Trophoblast cell (in vitro differentiated cells and primary cell): ENCODE measurements at regions not wholly inside any gene's neighbourhood (a gene's known extent, or its start where the extent isn't known, plus 50 kb on each side); places are given as distances from the start of the nearest gene placed in this dataset.

Experiments used
- DNase-seq, 2 donors: peaks; one replicate each; pipeline ENCODE4 v3.0.0-alpha.2; 2016
- H2AFZ ChIP-seq: 2 replicates; pipeline ENCODE4 v1.6.1; 2013; ENCODE audit warnings: low read length, moderate library complexity, mild to moderate bottlenecking; ENCODE audit not compliant: insufficient read depth, poor library complexity
- H2AK5ac ChIP-seq: 2 replicates; pipeline ENCODE4 v1.6.1; 2013; ENCODE audit warnings: mild to moderate bottlenecking, low read length
- H2BK120ac ChIP-seq: 2 replicates; pipeline ENCODE4 v1.6.1; 2013; ENCODE audit warnings: low read length, mild to moderate bottlenecking, moderate library complexity; ENCODE audit not compliant: insufficient read depth, poor library complexity
- H2BK12ac ChIP-seq: 2 replicates; pipeline ENCODE4 v1.6.1; 2013; ENCODE audit warnings: mild to moderate bottlenecking, low read length, moderate library complexity
- H2BK5ac ChIP-seq: 2 replicates; pipeline ENCODE4 v1.6.1; 2013; ENCODE audit warnings: low read length, low read depth, moderate library complexity, mild to moderate bottlenecking; ENCODE audit not compliant: poor library complexity
- H3K14ac ChIP-seq: 2 replicates; pipeline ENCODE4 v1.6.1; 2013; ENCODE audit warnings: mild to moderate bottlenecking, low read length
- H3K18ac ChIP-seq: 2 replicates; pipeline ENCODE4 v1.6.1; 2013; ENCODE audit warnings: mild to moderate bottlenecking, low read length
- H3K23ac ChIP-seq: 2 replicates; pipeline ENCODE4 v1.6.1; 2013; ENCODE audit warnings: low read length
- H3K27ac ChIP-seq: 2 replicates; pipeline ENCODE4 v1.5.1; 2013; ENCODE audit warnings: low read depth, mild to moderate bottlenecking, inconsistent platforms, low read length, moderate library complexity
- H3K27me3 ChIP-seq: 2 replicates; pipeline ENCODE4 v1.6.1; 2013; ENCODE audit warnings: inconsistent platforms, mild to moderate bottlenecking, low read length, moderate library complexity; ENCODE audit not compliant: insufficient read depth
- H3K36me3 ChIP-seq, 2 experiments: 1 replicate in 1 of 2; 2 replicates in 1 of 2; pipeline ENCODE4 v1.6.1; 2013; ENCODE audit warnings: low read length in 2 of 2, mild to moderate bottlenecking in 2 of 2, moderate library complexity in 1 of 2; ENCODE audit not compliant: insufficient read depth in 2 of 2, control insufficient read depth in 1 of 2
- H3K4ac ChIP-seq: 2 replicates; pipeline ENCODE4 v1.6.1; 2013; ENCODE audit warnings: low read depth, mild to moderate bottlenecking, low read length, moderate library complexity
- H3K4me1 ChIP-seq, 2 experiments: 1 replicate in 1 of 2; 2 replicates in 1 of 2; pipeline ENCODE4 v1.6.1; 2013; ENCODE audit warnings: low read length in 2 of 2, mild to moderate bottlenecking in 2 of 2, moderate library complexity in 1 of 2; ENCODE audit not compliant: insufficient read depth in 2 of 2, control insufficient read depth in 1 of 2
- H3K4me2 ChIP-seq: 2 replicates; pipeline ENCODE4 v1.6.1; 2013; ENCODE audit warnings: inconsistent platforms, mild to moderate bottlenecking, low read length, moderate library complexity
- H3K4me3 ChIP-seq: 2 replicates; pipeline ENCODE4 v1.5.1; 2013; ENCODE audit warnings: mild to moderate bottlenecking, low read depth, low read length, inconsistent platforms
- H3K79me1 ChIP-seq: one replicate; pipeline ENCODE4 v1.6.1; 2013; ENCODE audit warnings: low read length
- H3K79me2 ChIP-seq: 2 replicates; pipeline ENCODE4 v1.6.1; 2013; ENCODE audit warnings: low read length, mild to moderate bottlenecking; ENCODE audit not compliant: control insufficient read depth, insufficient read depth, poor library complexity
- H3K9ac ChIP-seq: 2 replicates; pipeline ENCODE4 v1.6.1; 2013; ENCODE audit warnings: mild to moderate bottlenecking, low read length
- H3K9me3 ChIP-seq: 2 replicates; pipeline ENCODE4 v1.6.1; 2013; ENCODE audit warnings: low read depth, mild to moderate bottlenecking, control low read depth, inconsistent platforms, low read length; ENCODE audit not compliant: insufficient read depth
- H4K12ac ChIP-seq: 2 replicates; pipeline ENCODE4 v1.6.1; 2013; ENCODE audit warnings: low read depth, mild to moderate bottlenecking, low read length, moderate library complexity
- H4K8ac ChIP-seq: 2 replicates; pipeline ENCODE4 v1.6.1; 2013; ENCODE audit warnings: low read depth, mild to moderate bottlenecking, low read length, moderate library complexity
- H4K91ac ChIP-seq: one replicate; pipeline ENCODE4 v1.6.1; 2013; ENCODE audit warnings: low read depth, mild to moderate bottlenecking, low read length, moderate library complexity
- WGBS: extraction: QIAGEN DNeasy Blood & Tissue Kit; methylation state at CpG from one replicate; pipeline ENCODE4 v1.1.7; 2013; ENCODE audit warnings: missing lambda C conversion rate; ENCODE audit not compliant: insufficient read length, insufficient coverage; ENCODE audit errors: extremely low coverage; 5-methylcytosine and 5-hydroxymethylcytosine counted together

- DNase-seq: no peak
- H2AK5ac ChIP-seq: no peak overlapping the region
- H4K8ac ChIP-seq: no peak overlapping the region
- no peak overlapping the region for H4K91ac ChIP-seq
- H3K4ac ChIP-seq: no peak overlapping the region
- no peaks in the 10 kb centered on the region for H3K9me3 ChIP-seq
- H3K36me3 ChIP-seq: no peaks in the 10 kb centered on the region
- H2BK120ac ChIP-seq: no peak overlapping the region
- H4K12ac ChIP-seq: no peak overlapping the region
- no peak overlapping the region for H3K9ac ChIP-seq
- H3K79me2 ChIP-seq: no peaks in the 10 kb centered on the region
- H3K27ac ChIP-seq: no peak overlapping the region
- no peaks in the 10 kb centered on the region for H3K27me3 ChIP-seq
- H3K23ac ChIP-seq: no peak overlapping the region
- no CpG with 5 or more reads among the region's 2 CpGs for WGBS
- no peak overlapping the region for H3K14ac ChIP-seq
- H3K4me3 ChIP-seq: no peak overlapping the region
- H3K4me1 ChIP-seq: peaks cover 5 to 6% of the 10 kb centered on the region in 2 experiments
- no peak overlapping the region for H2BK12ac ChIP-seq
- H2AFZ ChIP-seq: no peak overlapping the region
- no peak overlapping the region for H3K18ac ChIP-seq
- no peak overlapping the region for H3K4me2 ChIP-seq
- no peak overlapping the region for H2BK5ac ChIP-seq
- H3K79me1 ChIP-seq: peaks cover 3% of the 10 kb centered on the region
Measured at GRCh38 chr2:64219149-64219548, 74.9 kb upstream of the PELI1 start.

- no CpG with 5 or more reads among the region's 1 CpG for WGBS
- H3K27me3 ChIP-seq: no peaks in the 10 kb centered on the region
Measured at GRCh38 chr2:64220265-64220664, 76.0 kb upstream of the PELI1 start.

GRCh38 chr2:64220894-64221617 is 76.8 kb upstream of the PELI1 start:
- peak in 1 of 2 donors; percentile 66 for DNase-seq
- H3K27me3 ChIP-seq: no peaks in the 10 kb centered on the region
- H3K18ac ChIP-seq: no peak overlapping the region
- H3K79me1 ChIP-seq: peaks cover 3% of the 10 kb centered on the region
- no peak overlapping the region for H3K4me3 ChIP-seq
- H3K4me1 ChIP-seq: peaks cover 5 to 6% of the 10 kb centered on the region in 2 experiments
- H2AK5ac ChIP-seq: no peak overlapping the region
- no peak overlapping the region for H2BK120ac ChIP-seq
- H3K9ac ChIP-seq: no peak overlapping the region
- no peaks in the 10 kb centered on the region for H3K79me2 ChIP-seq
- no peak overlapping the region for H3K14ac ChIP-seq
- no peak overlapping the region for H3K23ac ChIP-seq
- no peak overlapping the region for H2BK12ac ChIP-seq
- no peak overlapping the region for H2AFZ ChIP-seq
- no peaks in the 10 kb centered on the region for H3K9me3 ChIP-seq
- no peak overlapping the region for H4K91ac ChIP-seq
- no CpG with 5 or more reads among the region's 4 CpGs for WGBS
- H3K4ac ChIP-seq: no peak overlapping the region
- no peak overlapping the region for H2BK5ac ChIP-seq
- no peaks in the 10 kb centered on the region for H3K36me3 ChIP-seq
- H3K27ac ChIP-seq: no peak overlapping the region
- no peak overlapping the region for H4K8ac ChIP-seq
- H3K4me2 ChIP-seq: no peak overlapping the region
- no peak overlapping the region for H4K12ac ChIP-seq

More at GRCh38 chr2:64220265-64220664, 76.0 kb upstream of the PELI1 start:
- Histone ChIP-seq H3K4me2 (no peak overlapping the region), H3K4me1 (peaks cover 5 to 6% of the 10 kb centered on the region in 2 experiments), H3K9me3 (no peaks in the 10 kb centered on the region), H2BK12ac (no peak overlapping the region), H3K14ac (no peak overlapping the region), H3K27ac (no peak overlapping the region), H2AK5ac (no peak overlapping the region), H3K79me1 (peaks cover 3% of the 10 kb centered on the region), H3K18ac (no peak overlapping the region), H4K8ac (no peak overlapping the region), H3K4ac (no peak overlapping the region), H3K36me3 (no peaks in the 10 kb centered on the region), H2BK5ac (no peak overlapping the region), H2AFZ (no peak overlapping the region), H3K79me2 (no peaks in the 10 kb centered on the region), H3K23ac (no peak overlapping the region), H4K12ac (no peak overlapping the region), H3K9ac (no peak overlapping the region), H2BK120ac (no peak overlapping the region), H4K91ac (no peak overlapping the region), H3K4me3 (no peak overlapping the region)
- no peak for DNase-seq

- no peak overlapping the region for H3K9ac ChIP-seq
- H3K4me3 ChIP-seq: no peak overlapping the region
- H2BK12ac ChIP-seq: peak overlapping the region; percentile 72
- no peak for DNase-seq
- no peaks in the 10 kb centered on the region for H3K9me3 ChIP-seq
- H4K12ac ChIP-seq: no peak overlapping the region
- peak overlapping the region; percentile 54 for H2AK5ac ChIP-seq
- H3K4me2 ChIP-seq: no peak overlapping the region
- H3K18ac ChIP-seq: no peak overlapping the region
- no peak overlapping the region for H2BK5ac ChIP-seq
- no CpG with 5 or more reads among the region's 2 CpGs for WGBS
- no peaks in the 10 kb centered on the region for H3K27me3 ChIP-seq
- H4K8ac ChIP-seq: no peak overlapping the region
- H2AFZ ChIP-seq: no peak overlapping the region
- H4K91ac ChIP-seq: peak overlapping the region; percentile 51
- H3K4ac ChIP-seq: no peak overlapping the region
- H3K4me1 ChIP-seq: peaks cover 5 to 6% of the 10 kb centered on the region in 2 experiments
- H3K79me1 ChIP-seq: peaks cover 3% of the 10 kb centered on the region
- no peak overlapping the region for H3K23ac ChIP-seq
- H3K27ac ChIP-seq: peak overlapping the region; percentile 16
- no peaks in the 10 kb centered on the region for H3K79me2 ChIP-seq
- no peaks in the 10 kb centered on the region for H3K36me3 ChIP-seq
- H2BK120ac ChIP-seq: peak overlapping the region; percentile 83
- H3K14ac ChIP-seq: peak overlapping the region; percentile 70
Measured at GRCh38 chr2:64221935-64222334, 77.7 kb upstream of the PELI1 start.
